Prostate gland (tissue), 2 donors: ENCODE measurements at regions not wholly inside any gene's neighbourhood (a gene's known extent, or its start where the extent isn't known, plus 50 kb on each side); places are given as distances from the start of the nearest gene placed in this dataset.

Experiments
- POLR2A ChIP-seq: fragments of 450-650 bp; IDR thresholded peaks from one replicate; pipeline ENCODE4 v1.6.1; 2016; ENCODE audit warnings: antibody characterized with exemption, mild to moderate bottlenecking
- POLR2AphosphoS5 ChIP-seq: sonication (generic); formaldehyde crosslinking; IDR thresholded peaks from one replicate; pipeline ENCODE4 v1.6.1; 2017; ENCODE audit warnings: antibody characterized with exemption
- TF ChIP-seq, protein P1 (sequence below), 4 experiments: fragments of 200-600 bp in 2 of 4; fragments of 450-650 bp in 2 of 4; sonication (generic) in 2 of 4; IDR thresholded peaks; 1 replicate in 3 of 4; 2 replicates in 1 of 4; pipeline ENCODE4 v1.5.1; 2016 to 2019; ENCODE audit warnings: antibody characterized with exemption in 4 of 4, mild to moderate bottlenecking in 2 of 4, moderate library complexity in 2 of 4

GRCh38 chr7:112959276-112959675 is 127.4 kb downstream of the GPR85 start:
- TF ChIP-seq, protein P1, sequence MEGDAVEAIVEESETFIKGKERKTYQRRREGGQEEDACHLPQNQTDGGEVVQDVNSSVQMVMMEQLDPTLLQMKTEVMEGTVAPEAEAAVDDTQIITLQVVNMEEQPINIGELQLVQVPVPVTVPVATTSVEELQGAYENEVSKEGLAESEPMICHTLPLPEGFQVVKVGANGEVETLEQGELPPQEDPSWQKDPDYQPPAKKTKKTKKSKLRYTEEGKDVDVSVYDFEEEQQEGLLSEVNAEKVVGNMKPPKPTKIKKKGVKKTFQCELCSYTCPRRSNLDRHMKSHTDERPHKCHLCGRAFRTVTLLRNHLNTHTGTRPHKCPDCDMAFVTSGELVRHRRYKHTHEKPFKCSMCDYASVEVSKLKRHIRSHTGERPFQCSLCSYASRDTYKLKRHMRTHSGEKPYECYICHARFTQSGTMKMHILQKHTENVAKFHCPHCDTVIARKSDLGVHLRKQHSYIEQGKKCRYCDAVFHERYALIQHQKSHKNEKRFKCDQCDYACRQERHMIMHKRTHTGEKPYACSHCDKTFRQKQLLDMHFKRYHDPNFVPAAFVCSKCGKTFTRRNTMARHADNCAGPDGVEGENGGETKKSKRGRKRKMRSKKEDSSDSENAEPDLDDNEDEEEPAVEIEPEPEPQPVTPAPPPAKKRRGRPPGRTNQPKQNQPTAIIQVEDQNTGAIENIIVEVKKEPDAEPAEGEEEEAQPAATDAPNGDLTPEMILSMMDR (IDR thresholded peaks at IDR 0.05) = no peak
- TF ChIP-seq POLR2A (no peak), POLR2AphosphoS5 (no peak)
